GM19238 (cell line): ENCODE measurements at regions not wholly inside any gene's neighbourhood (a gene's known extent, or its start where the extent isn't known, plus 50 kb on each side); places are given as distances from the start of the nearest gene placed in this dataset.
"Not testable (repeated sequence)": the region's sequence is repeated elsewhere in the genome, so short reads cannot be mapped to it uniquely, and the experiment has no call there.

ENCODE experiments used
- DNase-seq: peaks from one replicate; pipeline ENCODE4 v3.0.0; 2011; ENCODE audit warnings: low spot score; ENCODE audit not compliant: insufficient read length

DNA sequence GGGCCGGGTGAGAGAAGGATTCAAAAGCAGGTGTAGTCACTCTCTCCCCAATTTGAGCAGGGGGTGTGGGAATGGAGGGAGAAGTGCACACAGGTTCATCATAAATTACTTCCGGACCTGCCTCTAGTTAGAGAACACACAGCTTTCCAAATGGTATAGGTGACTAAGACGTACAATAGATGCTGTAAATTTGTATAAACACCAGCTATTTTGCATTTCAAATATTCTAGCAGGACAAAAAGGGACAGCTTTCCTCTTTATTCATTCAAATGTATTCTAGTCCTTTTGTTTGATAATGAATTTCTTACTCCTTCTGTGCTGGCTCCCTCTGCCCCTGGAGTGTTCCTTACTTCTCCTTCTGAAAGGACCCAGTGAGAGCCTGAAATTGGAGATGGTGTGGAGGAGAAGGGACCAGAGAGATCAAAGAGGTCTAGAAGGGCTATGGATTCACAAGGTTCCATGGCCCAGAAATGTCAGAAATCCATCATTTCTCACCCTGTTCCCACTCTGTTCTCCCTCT is 53.2 kb upstream of the SH3BP4 start:
- no peak for DNase-seq

DNA sequence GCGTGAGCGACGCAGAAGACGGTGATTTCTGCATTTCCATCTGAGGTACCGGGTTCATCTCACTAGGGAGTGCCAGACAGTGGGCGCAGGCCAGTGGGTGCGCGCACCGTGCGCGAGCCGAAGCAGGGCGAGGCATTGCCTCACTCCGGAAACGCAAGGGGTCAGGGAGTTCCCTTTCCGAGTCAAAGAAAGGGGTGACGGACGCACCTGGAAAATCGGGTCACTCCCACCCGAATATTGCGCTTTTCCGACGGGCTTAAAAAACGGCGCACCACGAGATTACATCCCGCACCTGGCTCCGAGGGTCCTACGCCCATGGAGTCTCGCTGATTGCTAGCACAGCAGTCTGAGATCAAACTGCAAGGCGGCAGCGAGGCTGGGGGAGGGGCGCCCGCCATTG is 63.4 kb upstream of the SH3BP4 start:
- DNase-seq, result not testable (repeated sequence)

DNA sequence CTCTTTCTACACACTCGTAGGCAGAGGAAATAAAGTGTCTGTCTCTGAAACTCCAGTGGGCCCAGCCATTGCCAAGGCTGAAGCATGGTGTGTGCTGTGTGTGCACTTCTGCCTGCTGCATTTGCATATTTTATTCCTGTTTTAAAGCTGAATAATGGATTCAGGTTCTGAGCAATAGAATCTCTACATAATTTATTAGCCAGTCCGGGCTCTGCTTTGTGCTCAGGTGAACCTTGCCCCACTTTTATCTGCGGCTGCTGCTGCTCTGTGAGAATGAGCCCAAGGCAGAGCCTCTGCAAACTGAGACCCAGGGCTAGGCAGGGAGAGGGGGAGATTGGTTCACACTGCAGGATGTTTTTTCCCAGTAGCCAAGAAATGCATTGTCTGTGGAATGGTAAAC is 64.6 kb upstream of the SH3BP4 start:
- DNase-seq, result no peak

DNA sequence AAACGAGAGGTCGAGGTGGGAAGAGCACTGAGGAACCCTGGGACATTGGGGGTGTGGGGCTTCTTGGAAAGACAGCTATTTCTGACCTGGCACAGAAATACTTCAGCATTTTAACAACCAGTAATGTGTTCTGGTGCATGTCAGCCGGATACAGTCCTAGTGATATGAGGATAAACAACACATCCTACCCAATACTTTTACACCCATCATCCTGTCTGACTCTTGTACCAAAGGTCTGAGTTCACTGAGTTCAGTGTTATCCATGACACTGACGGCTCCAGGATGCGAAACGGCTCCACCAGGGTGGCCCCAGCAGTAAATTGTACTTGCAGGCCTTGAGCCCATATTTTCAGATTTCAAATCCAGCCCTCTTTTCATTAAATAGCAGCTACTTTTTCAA is 65.9 kb upstream of the SH3BP4 start:
- no peak for DNase-seq

DNA sequence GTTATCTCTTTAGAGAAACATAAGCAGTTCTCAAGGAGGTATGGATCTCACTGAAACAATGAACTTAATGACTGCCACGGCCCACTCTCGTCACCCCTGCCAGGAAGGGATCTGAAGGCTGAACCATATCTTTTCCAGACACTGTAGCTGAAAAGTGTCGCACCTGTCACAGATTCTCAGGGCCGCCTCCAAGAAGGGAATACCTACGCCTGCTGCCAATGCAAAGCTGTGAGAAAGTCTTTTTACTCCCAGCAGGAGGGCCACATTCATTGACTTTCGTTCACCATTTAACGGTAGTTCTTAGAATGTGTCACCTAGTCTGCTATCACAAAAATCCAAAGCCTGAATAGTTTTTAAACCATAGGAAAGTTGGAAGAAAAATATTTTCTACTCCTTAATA is 66.7 kb upstream of the SH3BP4 start:
- DNase-seq, result no peak

DNA sequence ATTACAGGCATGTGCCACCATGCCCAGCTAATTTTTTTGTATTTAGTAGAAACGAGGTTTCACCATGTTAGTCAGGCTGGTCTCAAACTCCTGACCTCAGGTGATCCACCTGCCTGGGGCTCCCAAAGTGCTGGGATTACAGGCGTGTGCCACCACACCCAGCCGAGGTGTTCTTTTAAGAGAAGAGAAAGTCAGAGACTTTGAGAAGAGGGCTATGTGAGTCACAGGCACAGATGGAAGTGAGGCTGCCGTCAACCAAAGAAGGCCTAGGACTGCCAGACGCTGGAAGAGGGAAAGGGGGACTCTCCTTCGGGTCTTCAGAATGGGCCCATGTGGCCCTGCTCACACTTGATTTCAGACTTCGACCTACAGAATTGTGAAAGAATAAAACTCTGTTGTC is 67.2 kb upstream of the SH3BP4 start:
- DNase-seq, result no peak

DNA sequence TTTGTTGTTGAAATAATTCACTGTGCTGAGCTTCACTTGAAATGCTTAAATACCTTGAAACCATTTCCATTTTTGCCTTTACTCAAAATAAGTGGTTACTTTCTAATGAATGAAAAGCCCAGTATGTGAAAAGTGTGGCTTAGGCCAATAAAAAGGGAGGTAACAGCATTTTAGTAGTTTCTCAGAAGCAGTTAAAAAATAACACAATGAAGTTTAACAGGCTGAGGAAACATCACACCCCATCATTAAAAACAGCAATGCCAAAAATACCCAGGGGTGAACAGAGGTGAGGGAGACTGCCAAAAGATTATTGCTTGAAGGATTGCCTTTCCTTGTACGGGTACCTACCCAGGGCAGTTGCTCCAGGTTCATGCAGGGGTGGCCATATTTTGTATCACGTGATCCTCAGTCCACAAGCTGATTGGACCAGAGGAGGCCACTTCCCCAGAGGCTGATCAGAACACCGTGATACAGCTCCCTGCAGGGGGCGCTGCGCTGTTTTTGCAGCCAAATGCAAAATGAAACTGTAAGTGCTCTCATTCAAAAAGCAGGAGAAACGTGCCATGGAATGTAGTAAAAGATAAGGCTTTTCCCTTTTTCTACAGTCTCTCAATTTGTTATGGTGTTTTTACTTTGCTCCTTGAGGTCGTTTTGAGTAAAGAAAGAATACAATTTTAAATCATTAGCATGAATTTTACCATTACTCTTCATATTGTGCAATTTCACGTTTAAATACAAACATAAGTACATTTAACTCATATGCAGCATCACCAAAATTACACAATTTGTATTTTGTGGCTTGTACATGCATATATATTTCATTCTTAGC is 70.2 kb upstream of the SH3BP4 start:
- DNase-seq, result peak; percentile 23

DNA sequence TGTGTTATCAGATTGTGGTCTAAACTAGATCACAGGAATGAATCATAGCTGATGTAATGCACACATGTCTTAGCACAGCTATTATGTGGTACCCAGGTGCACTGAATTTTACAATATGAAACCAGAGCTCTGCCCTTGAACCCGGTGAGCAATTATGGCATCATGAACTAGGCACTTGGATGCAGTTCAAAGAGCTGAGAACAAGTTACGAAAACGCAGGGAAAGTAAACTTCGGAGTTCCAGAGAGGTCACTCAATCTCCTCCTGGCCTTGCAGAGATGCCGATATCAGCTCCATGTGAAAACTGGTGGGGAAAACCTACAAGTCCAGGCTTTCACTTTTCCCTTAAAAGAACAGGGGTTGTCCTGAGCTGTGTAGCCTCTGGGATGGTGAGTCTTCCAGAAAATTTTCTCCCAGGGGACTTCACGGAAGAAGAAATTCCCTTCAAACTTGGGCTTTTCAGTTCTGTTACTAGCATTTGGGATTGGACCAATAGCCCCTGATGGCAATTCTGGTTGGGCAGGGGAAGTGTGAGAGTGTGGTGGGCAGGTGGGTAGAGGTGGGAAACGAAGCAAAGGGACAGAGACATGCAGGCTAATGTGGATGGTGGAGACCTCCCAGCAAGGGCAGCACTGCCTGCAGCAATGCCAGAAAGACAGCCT is 71.1 kb upstream of the SH3BP4 start:
- no peak for DNase-seq

DNA sequence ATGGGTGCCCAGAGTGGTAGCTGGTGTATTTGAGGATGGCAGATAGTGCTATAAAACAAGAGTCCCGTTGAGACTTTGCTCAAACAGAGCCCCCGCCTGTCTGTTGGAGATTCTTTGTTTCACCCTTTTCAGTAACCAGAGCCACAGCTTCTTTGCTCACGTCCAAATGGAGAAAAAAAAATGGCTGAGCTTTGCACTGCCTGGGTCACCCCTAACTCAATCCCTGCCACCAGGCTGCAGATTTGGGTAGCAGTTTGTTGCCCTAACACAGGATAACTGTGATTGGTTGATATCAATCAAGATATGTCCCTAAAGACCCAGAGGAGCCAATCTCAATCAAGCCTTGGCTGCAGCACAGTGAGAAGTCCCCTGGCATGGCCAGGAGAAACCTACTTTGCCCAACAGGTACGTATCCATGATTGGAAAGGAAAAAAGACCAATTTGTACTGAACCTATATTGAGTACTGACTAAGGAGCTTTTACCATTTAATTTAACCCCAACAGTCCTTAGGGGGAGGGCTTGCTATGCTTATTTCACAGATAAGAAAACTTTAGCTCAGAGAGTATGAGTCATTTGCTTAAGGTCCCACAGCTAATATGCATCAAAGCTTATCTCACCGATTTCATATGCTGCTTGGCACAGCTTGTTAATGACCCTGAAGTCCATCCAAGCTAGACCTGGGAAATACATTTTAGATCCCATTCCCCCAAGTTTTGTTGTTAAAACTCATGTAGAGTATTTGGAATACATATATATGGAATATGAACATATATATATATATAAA is 72.0 kb upstream of the SH3BP4 start:
- no peak for DNase-seq

DNA sequence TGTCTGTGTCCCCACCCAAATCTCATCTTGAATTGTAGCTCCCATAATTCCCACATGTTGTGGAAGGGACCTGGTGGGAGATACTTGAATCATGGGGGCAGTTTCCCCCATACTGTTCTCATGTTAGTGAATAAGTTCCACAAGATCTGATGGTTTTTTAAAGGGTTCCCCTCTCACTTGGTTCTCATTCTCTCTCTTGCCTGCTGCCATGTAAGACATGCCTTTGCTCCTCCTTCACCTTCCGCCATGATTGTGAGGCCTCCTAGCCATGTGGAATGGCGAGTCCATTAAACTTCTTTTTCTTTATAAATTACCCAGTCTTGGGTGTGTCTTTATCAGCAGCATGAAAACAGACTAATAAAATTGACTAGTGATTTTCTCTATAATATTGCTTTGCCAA is 75.2 kb upstream of the SH3BP4 start:
- not testable (repeated sequence) for DNase-seq

DNA sequence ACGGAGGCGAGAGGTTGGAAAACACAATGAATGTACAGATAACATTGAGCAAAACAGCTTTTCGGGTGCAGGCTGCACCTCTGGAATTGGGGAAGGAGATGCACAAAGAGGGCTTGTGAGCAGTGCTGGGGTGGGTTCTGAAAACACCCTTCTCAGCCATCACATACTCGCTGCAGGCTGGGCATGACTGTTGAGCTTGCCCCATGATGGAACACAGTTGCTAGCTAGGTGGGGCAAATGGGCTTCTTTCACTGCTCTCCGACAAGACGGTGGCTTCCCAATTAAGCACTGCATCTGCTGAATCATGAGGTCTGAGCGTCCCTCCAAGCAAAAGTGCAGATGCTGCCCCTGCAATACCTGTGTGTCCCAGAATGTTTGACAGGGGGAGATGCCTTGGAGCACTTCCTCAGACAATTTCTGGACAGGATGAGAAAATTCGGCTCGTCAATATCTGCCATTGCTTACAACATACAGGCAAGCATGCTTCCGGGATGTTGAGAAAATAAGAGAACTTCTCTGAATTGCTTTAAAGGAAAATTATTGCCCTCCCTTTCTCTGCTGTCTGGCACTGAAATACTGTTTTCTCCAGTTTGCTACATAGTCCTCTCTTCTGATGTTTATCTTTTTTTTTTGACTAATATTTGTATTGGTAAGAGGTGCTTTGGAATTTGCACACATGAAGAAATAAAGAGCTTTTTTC is 77.3 kb upstream of the SH3BP4 start:
- DNase-seq, result no peak

DNA sequence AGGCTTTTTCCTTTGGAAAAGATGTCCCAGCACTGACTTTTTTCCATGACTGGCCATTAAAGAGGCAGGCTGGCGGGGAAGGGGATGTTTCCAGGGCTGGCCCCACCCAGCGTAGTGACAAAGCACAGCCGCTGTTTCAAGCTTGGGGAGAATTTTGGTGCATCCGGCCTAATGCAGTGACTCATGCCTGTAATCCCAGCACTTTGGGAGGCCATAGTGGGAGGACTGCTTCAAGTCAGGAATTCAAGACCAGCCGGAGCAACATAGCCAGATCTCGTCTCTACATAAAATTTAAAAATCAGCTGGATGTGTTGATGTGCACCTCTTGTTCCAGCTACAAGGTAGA is 78.0 kb upstream of the SH3BP4 start:
- DNase-seq, result no peak

DNA sequence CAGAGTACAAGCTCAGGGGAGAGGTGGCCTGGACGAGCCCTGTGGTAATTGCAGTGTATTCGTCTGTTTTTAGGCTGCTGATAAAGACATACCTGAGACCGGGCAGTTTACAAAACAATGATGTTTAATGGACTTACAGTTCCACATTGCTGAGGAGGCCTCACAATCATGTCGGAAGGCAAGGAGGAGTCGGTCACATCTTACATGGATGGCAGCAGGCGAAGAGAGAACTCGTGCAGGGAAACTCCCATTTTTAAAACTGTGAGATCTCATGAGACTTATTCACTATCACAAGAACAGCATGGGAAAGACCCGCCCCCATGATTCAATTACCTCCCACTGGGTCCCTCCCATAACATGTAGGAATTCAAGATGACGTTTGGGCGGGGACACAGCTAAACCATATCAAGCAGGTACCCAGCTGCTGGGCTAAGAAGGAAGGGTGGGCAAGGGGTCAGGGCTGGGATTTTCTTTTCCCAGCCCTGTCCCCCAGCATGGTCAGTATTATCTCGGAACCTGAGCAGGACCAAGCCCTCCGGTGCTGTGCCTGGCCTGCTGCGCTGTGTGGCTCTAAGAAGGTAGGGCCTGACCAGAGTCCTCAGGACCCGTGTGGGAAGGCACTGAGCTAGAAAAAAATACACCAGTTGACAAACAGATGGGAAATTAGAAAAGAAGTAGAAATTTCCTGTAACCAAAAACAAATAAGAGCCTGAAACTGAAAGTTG is 78.6 kb upstream of the SH3BP4 start:
- DNase-seq, result no peak

DNA sequence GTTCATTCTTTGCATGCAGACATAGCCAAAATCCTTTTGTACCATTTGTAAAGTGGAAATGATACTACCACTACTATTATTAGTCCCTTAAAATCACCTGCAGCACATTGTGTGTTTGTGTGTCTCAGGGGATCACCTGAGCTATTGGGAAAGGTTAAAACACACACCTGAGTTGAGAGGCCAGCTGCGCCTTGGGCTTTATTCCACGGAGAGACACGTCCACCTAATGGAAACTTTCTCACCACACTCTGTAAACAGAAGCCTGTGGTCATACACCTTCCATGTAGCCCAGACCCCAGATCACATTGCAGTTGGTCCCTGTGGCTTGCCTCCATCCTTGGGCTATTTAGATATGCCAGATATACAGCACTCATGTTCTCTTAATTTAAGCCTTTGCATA is 81.8 kb upstream of the SH3BP4 start:
- DNase-seq, result no peak

DNA sequence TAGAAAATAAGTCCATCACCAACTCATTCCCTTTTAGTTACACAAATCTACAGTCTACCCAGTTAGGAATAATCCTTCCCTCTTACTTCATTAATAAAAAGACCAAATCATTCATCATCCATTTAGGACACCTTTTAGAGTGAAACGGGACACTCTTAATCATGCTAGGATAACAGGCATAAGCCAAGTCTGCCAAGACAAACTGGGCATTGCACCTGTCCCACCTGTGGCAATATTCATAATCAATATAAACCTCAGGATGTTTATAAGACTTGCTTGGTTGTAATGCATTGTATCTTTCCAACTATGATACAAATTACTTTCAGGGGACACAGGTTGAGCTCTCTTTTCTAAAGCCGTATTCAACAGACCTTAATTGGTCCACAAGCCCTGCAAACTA is 82.7 kb upstream of the SH3BP4 start:
- DNase-seq, result no peak

DNA sequence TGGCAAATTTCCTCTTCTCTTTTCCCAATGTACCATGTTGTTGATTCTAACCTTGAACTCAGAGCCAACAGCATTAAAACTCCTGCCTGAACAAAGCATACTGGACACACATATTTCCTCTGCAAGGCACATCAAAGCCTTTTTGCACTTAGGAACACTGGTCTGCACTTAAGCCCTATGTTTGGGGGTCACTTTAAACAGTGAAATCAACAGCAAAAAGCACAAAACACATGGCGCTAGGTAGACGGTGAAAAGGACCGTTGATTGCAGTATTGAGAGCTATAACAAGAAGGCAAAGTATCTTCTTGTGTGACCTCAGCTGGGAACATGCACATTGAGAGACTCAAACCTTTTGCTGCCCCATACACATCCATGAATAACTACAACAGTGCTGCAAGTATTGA is 83.9 kb upstream of the SH3BP4 start:
- DNase-seq, result no peak

DNA sequence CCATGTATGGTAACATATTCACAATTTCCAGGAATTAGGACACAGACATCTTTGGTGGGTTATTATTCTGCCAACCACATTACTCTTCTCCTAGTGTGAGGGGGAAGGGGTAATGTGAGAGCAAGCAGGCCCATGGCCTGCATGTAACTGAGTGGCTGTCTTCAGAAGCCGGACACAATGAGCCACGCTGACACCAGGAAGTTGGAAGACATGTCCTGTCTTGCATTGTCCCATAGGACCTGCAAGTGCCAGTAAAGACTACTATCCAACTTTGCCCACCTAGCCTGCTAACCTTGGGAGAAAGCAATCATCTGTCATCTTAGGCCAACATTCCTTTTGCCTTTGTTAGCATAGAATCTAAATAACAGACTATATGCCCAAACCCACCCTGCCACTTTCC is 86.2 kb upstream of the SH3BP4 start:
- DNase-seq, result no peak

DNA sequence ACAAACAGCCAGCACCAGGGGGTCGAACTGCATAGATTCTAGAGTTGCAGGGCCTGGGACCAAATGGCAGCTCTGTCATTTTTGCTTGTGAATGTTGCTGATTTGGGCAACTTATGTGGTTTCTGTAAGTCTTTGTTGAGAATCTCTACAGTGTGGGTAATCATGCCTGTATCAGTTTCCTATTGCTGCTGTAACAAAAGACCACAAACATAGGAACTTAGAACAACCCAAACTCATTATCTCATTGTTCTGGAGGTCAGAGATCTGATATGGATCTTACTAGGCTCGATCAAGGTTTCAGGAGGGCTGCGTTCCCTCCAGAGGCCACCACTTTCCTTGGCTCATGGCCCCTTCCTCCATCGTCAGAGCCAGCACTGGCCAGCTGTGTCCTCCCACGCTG is 86.8 kb upstream of the SH3BP4 start:
- DNase-seq, result no peak

DNA sequence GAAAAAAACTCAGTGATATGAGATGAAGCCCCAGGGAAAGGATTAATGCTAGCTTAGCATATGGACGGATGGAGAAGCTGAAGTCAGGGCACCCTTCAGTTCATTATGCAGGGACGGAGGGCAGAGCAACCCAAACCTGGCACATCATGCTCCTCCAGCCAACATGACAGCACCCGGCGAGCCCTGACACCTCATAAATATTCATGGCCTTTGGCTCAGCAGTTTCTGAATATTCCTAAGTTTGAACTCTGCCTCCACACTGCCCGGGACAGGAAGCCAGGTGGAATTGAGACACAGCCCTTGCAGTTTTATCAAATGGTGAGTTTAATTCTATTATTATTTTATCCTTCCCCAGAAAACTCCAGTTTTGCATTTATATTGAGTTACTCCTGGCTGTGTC is 87.3 kb upstream of the SH3BP4 start:
- no peak for DNase-seq

DNA sequence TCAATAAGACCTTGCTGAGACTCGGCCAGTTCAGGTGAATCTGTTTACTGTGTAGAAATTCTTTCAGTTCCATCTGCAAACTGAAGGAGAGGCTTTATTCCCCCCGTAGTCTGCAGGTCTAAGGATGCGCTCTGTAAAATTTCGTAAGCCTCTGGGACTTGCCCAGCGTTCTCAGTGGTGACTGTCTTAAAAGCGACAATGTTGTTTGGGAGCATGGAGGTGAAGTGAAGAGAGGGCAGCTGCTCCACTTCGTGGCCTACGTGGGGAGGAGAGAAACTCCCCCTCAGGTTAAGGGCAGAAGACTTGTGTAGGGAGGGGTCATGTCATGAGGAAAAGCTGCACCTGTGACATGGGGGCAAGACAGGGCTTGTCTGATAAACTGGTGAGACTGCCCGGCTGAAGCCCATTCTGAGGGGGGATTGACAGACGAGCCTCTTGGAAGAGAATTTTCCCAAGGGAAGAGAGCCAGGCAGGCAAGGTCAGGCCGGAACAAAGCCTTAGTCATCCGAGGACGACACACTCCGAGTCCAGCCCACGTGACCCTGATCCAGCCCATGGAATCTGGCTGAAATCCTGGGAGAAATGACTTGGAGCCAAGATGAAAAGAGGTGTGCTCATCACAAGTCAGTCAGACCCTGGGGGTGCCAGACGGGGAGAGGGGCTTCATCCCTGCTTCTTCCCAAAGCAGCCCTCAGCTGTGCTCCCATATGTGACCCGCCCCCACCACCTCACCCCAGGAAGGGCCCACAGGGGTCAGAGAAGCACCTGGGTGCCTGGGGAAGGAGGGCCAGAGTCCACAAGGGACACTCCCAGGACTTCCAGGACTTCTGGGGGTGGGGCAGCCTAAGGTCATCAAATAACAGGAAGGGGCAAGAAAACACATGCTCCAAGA is 88.5 kb upstream of the SH3BP4 start:
- DNase-seq, result no peak
